GM23248 (cell line): ENCODE measurements at regions not wholly inside any gene's neighbourhood (a gene's known extent, or its start where the extent isn't known, plus 50 kb on each side); places are given as distances from the start of the nearest gene placed in this dataset.

Source experiments
- EZH2 ChIP-seq: fragments of 200-600 bp; sonication (generic); IDR thresholded peaks from 2 replicates; pipeline ENCODE4 v1.6.1; 2018; ENCODE audit warnings: antibody characterized with exemption, mild to moderate bottlenecking; ENCODE audit not compliant: insufficient read depth, poor library complexity, severe bottlenecking
- EZH2phosphoT487 ChIP-seq: fragments of 200-600 bp; sonication (generic); IDR thresholded peaks from 2 replicates; pipeline ENCODE4 v1.6.1; 2018; ENCODE audit warnings: antibody characterized with exemption, moderate library complexity, mild to moderate bottlenecking, low read depth; ENCODE audit not compliant: insufficient read depth

GRCh38 chr12:46573347-46573658 is 200.7 kb upstream of the SLC38A2 start:
- TF ChIP-seq EZH2phosphoT487 (no peak), EZH2 (no peak)
